CD4-positive, alpha-beta T cell (primary cell): ENCODE measurements at regions not wholly inside any gene's neighbourhood (a gene's known extent, or its start where the extent isn't known, plus 50 kb on each side); places are given as distances from the start of the nearest gene placed in this dataset.
"Not testable (repeated sequence)": the region's sequence is repeated elsewhere in the genome, so short reads cannot be mapped to it uniquely, and the experiment has no call there.

Experiments
- ATAC-seq: fragments of 200-7000 bp; cut with Tn5 transposase; one replicate; pipeline ENCODE4 v1.10.0; 2022; ENCODE audit warnings: mild to moderate bottlenecking; ENCODE audit not compliant: poor library complexity
- CTCF ChIA-PET: fragments of 350-600 bp; sonication (Branson Sonifier 250); formaldehyde crosslinking; loops from one replicate; lab custom pipeline; 2021; ENCODE audit warnings: antibody characterized with exemption, inconsistent platforms; lab: Charles Lee
- POLR2A ChIA-PET: fragments of 350-600 bp; sonication (Branson Sonifier 250); formaldehyde crosslinking; loops from one replicate; lab custom pipeline; 2021; ENCODE audit warnings: antibody characterized with exemption, inconsistent platforms; lab: Charles Lee
- DNase-seq, 14 experiments: peaks; one replicate each; pipeline ENCODE4 v3.0.0-alpha.2; 2013 to 2020; ENCODE audit warnings: mixed read lengths in 2 of 14
- H3K27ac ChIP-seq, 2 donors: one replicate each; pipeline versions ENCODE4 v1.5.1 to v1.7.0; 2013; ENCODE audit warnings: low read length in 2 of 2, low read depth in 1 of 2, mild to moderate bottlenecking in 1 of 2
- H3K27me3 ChIP-seq, 2 experiments: 1 replicate in 1 of 2; 2 replicates in 1 of 2; pipeline versions ENCODE4 v1.6.1 to v1.7.0; 2013; ENCODE audit warnings: low read length in 2 of 2, control low read depth in 1 of 2, mild to moderate bottlenecking in 1 of 2, moderate library complexity in 1 of 2; ENCODE audit not compliant: insufficient read depth in 2 of 2, control insufficient read depth in 1 of 2
- H3K36me3 ChIP-seq: one replicate; pipeline ENCODE4 v1.6.1; 2013; ENCODE audit warnings: low read length, control low read depth; ENCODE audit not compliant: insufficient read depth
- H3K4me1 ChIP-seq: one replicate; pipeline ENCODE4 v1.6.1; 2013; ENCODE audit warnings: low read length, control low read depth; ENCODE audit not compliant: insufficient read depth
- H3K4me3 ChIP-seq: one replicate; pipeline ENCODE4 v1.5.1; 2013; ENCODE audit warnings: mild to moderate bottlenecking, low read length, moderate library complexity
- H3K9me3 ChIP-seq, 2 experiments: 1 replicate in 1 of 2; 2 replicates in 1 of 2; pipeline versions ENCODE4 v1.6.1 to v1.7.0; 2013; ENCODE audit warnings: low read length in 2 of 2, mild to moderate bottlenecking in 2 of 2, control low read depth in 1 of 2, moderate library complexity in 1 of 2; ENCODE audit not compliant: control insufficient read depth in 1 of 2, insufficient read depth in 1 of 2
- H3K27ac Mint-ChIP-seq: one replicate; pipeline ENCODE4 v1.8.0; 2020; ENCODE audit warnings: mixed read lengths
- H3K27me3 Mint-ChIP-seq: one replicate; pipeline ENCODE4 v1.8.0; 2021; ENCODE audit warnings: mixed read lengths
- H3K36me3 Mint-ChIP-seq: one replicate; pipeline ENCODE4 v1.8.0; 2021; ENCODE audit warnings: low read depth, mixed read lengths
- H3K4me1 Mint-ChIP-seq: one replicate; pipeline ENCODE4 v1.8.0; 2021; ENCODE audit warnings: low read depth, mixed read lengths
- H3K4me3 Mint-ChIP-seq: one replicate; pipeline ENCODE4 v1.8.0; 2020; ENCODE audit warnings: mild to moderate bottlenecking, mixed read lengths
- H3K9me3 Mint-ChIP-seq: one replicate; pipeline ENCODE4 v1.8.0; 2020; ENCODE audit warnings: mixed read lengths
- intact Hi-C, 2 experiments: fragments of 100-400 bp; cut with DNase I in 1 of 2; cut with micrococcal nuclease in 1 of 2; formaldehyde crosslinking; loops; one replicate each; pipeline versions ENCODE4 v1.15.1 to v1.9.0; 2023 to 2025; cut with DNase I, micrococcal nuclease
- TF ChIP-seq, protein P1 (sequence below): fragments of 200-600 bp; IDR thresholded peaks from one replicate; pipeline ENCODE4 v1.8.0; 2022; ENCODE audit warnings: antibody characterized with exemption, mild to moderate bottlenecking

DNA sequence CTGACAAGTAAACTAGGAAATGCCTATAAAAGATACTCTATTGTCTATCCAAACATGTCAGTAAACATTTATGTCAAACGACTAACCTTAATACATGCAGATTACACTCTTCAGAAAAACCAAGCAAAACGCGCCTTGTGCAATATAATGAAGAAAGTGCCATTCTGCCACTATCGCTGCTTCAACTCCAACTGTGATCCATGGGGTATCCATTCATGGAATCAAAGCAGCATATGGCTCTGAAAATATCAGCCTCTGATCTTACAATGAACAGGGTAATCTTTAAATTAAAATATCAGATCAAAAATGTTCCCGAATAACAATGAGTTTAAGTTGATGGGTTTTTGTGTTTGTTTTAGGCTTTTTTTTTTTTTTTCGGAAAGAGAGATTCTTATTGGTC, 105.5 kb upstream of the SETMAR start:
- H3K27ac Mint-ChIP-seq, result no peak overlapping the region
- no peaks in the 10 kb centered on the region for H3K4me1 ChIP-seq
- H3K9me3 ChIP-seq, result peaks cover 0 to 2% of the 10 kb centered on the region in 2 experiments
- H3K4me3 Mint-ChIP-seq, result no peak overlapping the region
- ChIA-PET POLR2A (no interaction called here), CTCF (no interaction called here)
- H3K27me3 Mint-ChIP-seq, result no peaks in the 10 kb centered on the region
- H3K4me1 Mint-ChIP-seq, result no peaks in the 10 kb centered on the region
- no peaks in the 10 kb centered on the region for H3K36me3 Mint-ChIP-seq
- no peak overlapping the region for H3K4me3 ChIP-seq
- no peaks in the 10 kb centered on the region for H3K27me3 ChIP-seq
- TF ChIP-seq, protein P1, sequence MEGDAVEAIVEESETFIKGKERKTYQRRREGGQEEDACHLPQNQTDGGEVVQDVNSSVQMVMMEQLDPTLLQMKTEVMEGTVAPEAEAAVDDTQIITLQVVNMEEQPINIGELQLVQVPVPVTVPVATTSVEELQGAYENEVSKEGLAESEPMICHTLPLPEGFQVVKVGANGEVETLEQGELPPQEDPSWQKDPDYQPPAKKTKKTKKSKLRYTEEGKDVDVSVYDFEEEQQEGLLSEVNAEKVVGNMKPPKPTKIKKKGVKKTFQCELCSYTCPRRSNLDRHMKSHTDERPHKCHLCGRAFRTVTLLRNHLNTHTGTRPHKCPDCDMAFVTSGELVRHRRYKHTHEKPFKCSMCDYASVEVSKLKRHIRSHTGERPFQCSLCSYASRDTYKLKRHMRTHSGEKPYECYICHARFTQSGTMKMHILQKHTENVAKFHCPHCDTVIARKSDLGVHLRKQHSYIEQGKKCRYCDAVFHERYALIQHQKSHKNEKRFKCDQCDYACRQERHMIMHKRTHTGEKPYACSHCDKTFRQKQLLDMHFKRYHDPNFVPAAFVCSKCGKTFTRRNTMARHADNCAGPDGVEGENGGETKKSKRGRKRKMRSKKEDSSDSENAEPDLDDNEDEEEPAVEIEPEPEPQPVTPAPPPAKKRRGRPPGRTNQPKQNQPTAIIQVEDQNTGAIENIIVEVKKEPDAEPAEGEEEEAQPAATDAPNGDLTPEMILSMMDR, result no peak
- ATAC-seq (no peak), DNase-seq (no peak)
- peaks cover 4% of the 10 kb centered on the region for H3K9me3 Mint-ChIP-seq
- no peak overlapping the region for H3K27ac ChIP-seq
- intact Hi-C loops, result no loop called here
- H3K36me3 ChIP-seq, result no peaks in the 10 kb centered on the region

DNA sequence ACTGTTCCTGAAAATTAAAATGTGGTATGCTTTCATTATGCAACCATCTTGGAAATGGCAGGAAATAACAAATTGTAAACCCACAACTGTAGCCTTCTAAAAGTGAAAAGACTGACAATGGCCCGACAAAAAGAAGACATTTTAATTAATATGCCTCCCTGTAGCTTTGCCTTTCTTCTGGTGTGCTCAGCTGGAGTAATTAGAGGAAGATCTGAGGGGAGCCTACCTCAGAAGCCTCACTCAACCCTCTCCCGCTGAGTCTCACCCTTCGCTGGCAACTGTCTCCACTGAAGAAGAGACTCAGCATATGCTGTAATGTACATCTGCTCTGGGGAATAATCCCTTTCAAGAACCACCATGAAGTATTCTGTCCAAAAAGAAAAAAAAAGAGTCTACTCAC, 104.7 kb upstream of the SETMAR start:
- Mint-ChIP-seq H3K36me3 (no peaks in the 10 kb centered on the region), H3K9me3 (peaks cover 6% of the 10 kb centered on the region), H3K4me1 (no peaks in the 10 kb centered on the region), H3K27ac (no peak overlapping the region), H3K27me3 (no peaks in the 10 kb centered on the region), H3K4me3 (no peak overlapping the region)
- ATAC-seq (no peak), DNase-seq (no peak)
- ChIA-PET POLR2A (no interaction called here), CTCF (no interaction called here)
- H3K9me3 ChIP-seq, result no peaks in the 10 kb centered on the region
- TF ChIP-seq, protein P1, result no peak
- no peak overlapping the region for H3K4me3 ChIP-seq
- no peaks in the 10 kb centered on the region for H3K4me1 ChIP-seq
- no peak overlapping the region for H3K27ac ChIP-seq
- H3K36me3 ChIP-seq, result no peaks in the 10 kb centered on the region
- intact Hi-C loops, result no loop called here
- H3K27me3 ChIP-seq, result no peaks in the 10 kb centered on the region

DNA sequence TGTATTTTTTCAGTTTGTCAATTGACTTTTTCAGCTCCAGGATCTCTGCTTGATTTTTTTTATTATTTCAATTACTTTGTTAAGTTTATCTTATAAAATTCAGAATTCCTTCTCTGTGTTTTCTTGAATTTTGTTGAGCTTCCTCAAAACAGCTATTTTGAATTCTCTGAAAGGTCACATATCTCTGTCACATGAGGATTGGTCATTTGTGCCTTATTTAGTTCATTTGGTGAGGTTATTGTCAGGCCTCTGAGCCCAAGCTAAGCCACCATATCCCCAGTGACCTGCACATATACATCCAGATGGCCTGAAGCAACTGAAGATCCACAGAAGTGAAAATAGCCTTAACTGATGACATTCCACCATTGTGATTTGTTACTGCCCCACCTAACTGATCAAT, 98.4 kb upstream of the SETMAR start:
- H3K4me3 Mint-ChIP-seq, H3K4me1 Mint-ChIP-seq, H3K4me1 ChIP-seq, H3K36me3 ChIP-seq, H3K27ac ChIP-seq, H3K9me3 Mint-ChIP-seq, H3K27ac Mint-ChIP-seq, intact Hi-C loops, CTCF ChIA-PET, H3K4me3 ChIP-seq, POLR2A ChIA-PET, ATAC-seq, DNase-seq, H3K27me3 ChIP-seq, H3K27me3 Mint-ChIP-seq, H3K9me3 ChIP-seq, H3K36me3 Mint-ChIP-seq: not testable (repeated sequence)

DNA sequence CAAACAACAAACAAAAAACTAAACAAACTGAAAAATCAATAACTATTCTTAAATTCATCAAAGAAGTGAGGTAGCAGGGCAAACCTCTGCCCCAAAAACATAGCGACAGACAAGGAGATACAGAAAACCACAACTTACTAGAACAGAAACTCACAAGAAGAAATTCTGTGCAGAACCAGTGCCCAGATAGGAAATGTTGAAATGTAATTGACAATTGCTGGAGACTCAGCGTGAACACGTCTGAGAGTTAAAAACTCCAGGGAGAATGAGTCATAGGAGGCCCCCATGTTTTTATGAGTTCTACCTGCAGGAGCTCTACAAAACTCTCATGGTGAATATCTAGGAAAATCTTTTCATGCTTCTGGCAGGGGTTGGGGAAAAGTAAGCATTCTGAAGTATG, 95.5 kb upstream of the SETMAR start:
- no peak overlapping the region for H3K4me3 ChIP-seq

More for the DNA sequence above, 95.5 kb upstream of the SETMAR start:
- intact Hi-C loops, result no loop called here
- Histone ChIP-seq H3K4me1 (no peaks in the 10 kb centered on the region), H3K36me3 (no peaks in the 10 kb centered on the region), H3K27me3 (no peaks in the 10 kb centered on the region), H3K27ac (no peak overlapping the region), H3K9me3 (peaks cover 0 to 8% of the 10 kb centered on the region in 2 experiments)
- H3K36me3 Mint-ChIP-seq, result no peaks in the 10 kb centered on the region
- peaks cover 13% of the 10 kb centered on the region for H3K9me3 Mint-ChIP-seq
- CTCF ChIA-PET, result no interaction called here
- ATAC-seq (no peak), DNase-seq (no peak)
- TF ChIP-seq, protein P1, result no peak
- no peak overlapping the region for H3K27ac Mint-ChIP-seq
- no peak overlapping the region for H3K4me3 Mint-ChIP-seq
- H3K27me3 Mint-ChIP-seq, result no peaks in the 10 kb centered on the region
- POLR2A ChIA-PET, result no interaction called here
- no peaks in the 10 kb centered on the region for H3K4me1 Mint-ChIP-seq
